Erythroblast (primary cell): ENCODE measurements at regions not wholly inside any gene's neighbourhood (a gene's known extent, or its start where the extent isn't known, plus 50 kb on each side); places are given as distances from the start of the nearest gene placed in this dataset.

ENCODE experiments used
- GATA1 ChIP-seq: IDR thresholded peaks from 2 replicates; pipeline ENCODE4 v1.6.1; 2011; ENCODE audit warnings: low read depth, mild to moderate bottlenecking, control low read depth, low read length, moderate library complexity
- POLR2A ChIP-seq: IDR thresholded peaks from 2 replicates; pipeline ENCODE4 v1.6.1; 2011; ENCODE audit warnings: mild to moderate bottlenecking, low read length

DNA sequence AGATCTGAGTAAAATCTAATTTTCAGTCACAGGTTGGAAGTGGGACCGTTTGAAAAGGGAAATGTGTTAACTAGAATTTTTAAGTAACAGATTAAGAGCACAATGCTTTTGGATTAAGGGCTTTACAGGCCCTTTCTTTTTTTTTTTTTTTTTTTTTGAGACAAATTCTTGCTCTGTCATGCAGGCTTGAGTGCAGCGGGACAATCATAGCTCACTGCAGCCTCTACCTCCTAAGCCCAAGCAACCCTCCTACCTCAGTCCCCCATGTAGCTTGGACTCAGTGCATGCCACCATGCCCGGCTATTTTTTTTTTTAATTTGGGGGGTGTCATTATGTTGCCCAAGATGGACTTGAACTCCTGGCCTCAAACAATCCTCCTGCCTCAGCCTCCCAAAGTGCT, 363.7 kb downstream of the LIG4 start:
- no peak for TF ChIP-seq POLR2A
- no peak for TF ChIP-seq GATA1
